ENCODE measurements at regions not wholly inside any gene's neighbourhood (a gene's known extent, or its start where the extent isn't known, plus 50 kb on each side); places are given as distances from the start of the nearest gene placed in this dataset.

- Histone ChIP-seq H3K18ac (ENCODE audit: extremely low read depth, low read length) (no peak overlapping the region), H2BK120ac (replicated peaks; ENCODE audit: low read depth, low read length) (no peak overlapping the region), H3K9me3 (ENCODE audit: insufficient read depth in 2 of 2, low read depth in 1 of 2, low read length in 1 of 2) (no peaks in the 10 kb centered on the region; a peak in 1 of 4 replicates), H4K5ac (ENCODE audit: insufficient read length, low read depth, low read length) (no peak overlapping the region), H3K23me2 (ENCODE audit: low read depth, low read length) (no peaks in the 10 kb centered on the region), H4K91ac (replicated peaks; ENCODE audit: insufficient read length, low read length) (no peak overlapping the region), H2BK12ac (ENCODE audit: low read depth, low read length) (no peak overlapping the region), H3K27ac (ENCODE audit: low read depth, low read length) (no peak overlapping the region), H2AFZ (ENCODE audit: low read length) (no peak overlapping the region), H3K4me2 (ENCODE audit: insufficient read depth in 1 of 2, low read depth in 2 of 2, low read length in 2 of 2) (no peak overlapping the region), H4K8ac (ENCODE audit: extremely low read depth, insufficient read depth, low read length) (no peak overlapping the region), H2BK20ac (ENCODE audit: low read length) (no peak overlapping the region), H2BK5ac (ENCODE audit: low read depth, low read length) (no peak overlapping the region), H2BK15ac (ENCODE audit: low read length) (no peak overlapping the region), H3K14ac (ENCODE audit: insufficient read length) (no peak overlapping the region), H3K4me3 (ENCODE audit: extremely low read depth in 1 of 4, insufficient read depth in 2 of 4, low read depth in 3 of 4, low read length in 4 of 4) (no peak overlapping the region), H3K27me3 (replicated peaks in 1 of 4; ENCODE audit: control insufficient read depth in 3 of 4, extremely low read depth in 1 of 4, insufficient read depth in 3 of 4, low read length in 3 of 4) (no peaks in the 10 kb centered on the region), H3K56ac (replicated peaks; ENCODE audit: insufficient read length, low read depth, low read length) (no peak overlapping the region), H3K79me2 (ENCODE audit: control insufficient read depth in 1 of 2, insufficient read depth in 2 of 2, low read length in 2 of 2) (no peaks in the 10 kb centered on the region), H3K79me1 (ENCODE audit: low read depth, low read length) (no peaks in the 10 kb centered on the region), H3K9ac (replicated peaks in 1 of 4; ENCODE audit: extremely low read depth in 1 of 4, low read depth in 3 of 4, low read length in 3 of 4) (no peak overlapping the region), H2AK5ac (ENCODE audit: low read depth, low read length) (no peak overlapping the region), H3K4me1 (replicated peaks in 1 of 4; ENCODE audit: control insufficient read depth in 3 of 4, insufficient read depth in 4 of 4, low read length in 3 of 4) (no peaks in the 10 kb centered on the region), H4K20me1 (replicated peaks in 1 of 2; ENCODE audit: control insufficient read depth in 1 of 2, insufficient read depth in 2 of 2, low read length in 2 of 2) (no peaks in the 10 kb centered on the region), H3K36me3 (ENCODE audit: control insufficient read depth in 2 of 4, insufficient read depth in 4 of 4, low read length in 3 of 4) (no peaks in the 10 kb centered on the region), H3K4ac (replicated peaks; ENCODE audit: insufficient read length, low read depth, low read length) (no peak overlapping the region), H3K23ac (ENCODE audit: insufficient read length) (no peak overlapping the region)
- DNase-seq (ENCODE audit: low read depth in 1 of 2, low spot score in 2 of 2) (no peak), FAIRE-seq (no peak)
- CTCF ChIA-PET (ENCODE audit: partially characterized antibody) = interaction anchor here (0.8 to 1.9 kb wide), 2 partner anchors 24 to 46 kb away, joined by 3 to 5 read pairs; no protein-coding TSS in a partner anchor
- POLR2A ChIA-PET (ENCODE audit: partially characterized antibody) = no interaction called here
- WGBS, 2 experiments (ENCODE audit: extremely low coverage in 1 of 2, insufficient coverage in 1 of 2, insufficient read length in 1 of 2, insufficient replicate concordance in 2 of 2, low coverage in 1 of 2, low lambda C conversion rate in 2 of 2, missing lambda C conversion rate in 1 of 2) = 100% methylated on average over 1 of the region's 2 CpGs; no CpG with 5 or more reads in 1 of the 2 experiments
- no peak for TF ChIP-seq MAX (IDR thresholded peaks at IDR 0.05)
- TF ChIP-seq KDM5A (IDR thresholded peaks at IDR 0.05; ENCODE audit: low read length) = no peak
Measured at GRCh38 chr18:51692612-51693011, 495.1 kb upstream of the MEX3C start.
